Erythroblast (primary cell): ENCODE measurements at regions not wholly inside any gene's neighbourhood (a gene's known extent, or its start where the extent isn't known, plus 50 kb on each side); places are given as distances from the start of the nearest gene placed in this dataset.

Experiments used
- GATA1 ChIP-seq: IDR thresholded peaks from 2 replicates; pipeline ENCODE4 v1.6.1; 2011; ENCODE audit warnings: low read depth, mild to moderate bottlenecking, control low read depth, low read length, moderate library complexity
- POLR2A ChIP-seq: IDR thresholded peaks from 2 replicates; pipeline ENCODE4 v1.6.1; 2011; ENCODE audit warnings: mild to moderate bottlenecking, low read length

DNA sequence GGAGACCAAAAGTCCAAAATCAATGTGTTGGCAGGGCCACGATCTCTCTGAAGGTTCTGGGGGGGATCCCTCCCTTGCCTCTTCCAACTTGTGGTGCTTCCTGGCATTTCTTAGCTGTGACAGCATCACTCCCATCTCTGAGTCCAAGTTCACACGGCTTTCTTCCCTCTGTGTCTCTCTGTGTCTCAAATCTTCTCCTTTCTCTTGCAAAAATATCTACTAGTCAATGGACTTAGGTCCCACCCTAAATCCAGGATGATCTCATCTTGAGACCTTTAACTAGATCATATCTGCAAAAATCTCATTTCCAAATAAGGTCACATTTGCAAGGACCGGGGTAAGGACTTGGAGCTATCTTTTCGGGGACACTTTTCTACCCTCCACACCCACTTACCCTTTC is 186.1 kb downstream of the HSD17B3 start:
- TF ChIP-seq POLR2A (no peak), GATA1 (no peak)
